K562 (cell line): ENCODE measurements at regions not wholly inside any gene's neighbourhood (a gene's known extent, or its start where the extent isn't known, plus 50 kb on each side); places are given as distances from the start of the nearest gene placed in this dataset.

Experiments
- ATAC-seq: fragments of 200-7000 bp; cut with Tn5 transposase; 3 replicates; pipeline ENCODE4 v1.9.1; 2020; ENCODE audit warnings: moderate library complexity
- BruUV-seq: library from RNA; stranded (reverse); fragments of 400-500 nt; replicated peaks from 2 replicates; lab custom pipeline; 2021; lab: Mats Ljungman, UMichigan
- CTCF ChIA-PET: fragments of 300-600 bp; formaldehyde crosslinking; extraction: SDS; loops from one replicate; lab custom pipeline; 2021; ENCODE audit warnings: low intra/inter-chr PET ratio; lab: Yijun Ruan, JAX
- POLR2A ChIA-PET: fragments of 300-600, 350-650 bp; sonication (Branson Sonifier 250); formaldehyde crosslinking; extraction: SDS; loops from one replicate; lab custom pipeline; 2021; ENCODE audit warnings: antibody characterized with exemption, inconsistent platforms; lab: Yijun Ruan, JAX
- DNase-seq, 4 experiments: peaks; one replicate each; pipeline versions ENCODE4 v3.0.0 to v3.0.0-alpha.2; 2011 to 2018; ENCODE audit warnings: low spot score in 3 of 4, mixed read lengths in 3 of 4; ENCODE audit errors: extremely low read depth in 1 of 4
- FAIRE-seq: peaks from 2 replicates; lab custom pipeline; 2011; peaks lifted over from hg19 to GRCh38; lab: Jason Lieb, UNC
- H2AFZ ChIP-seq: 2 replicates; pipeline ENCODE4 v1.6.0; 2011; ENCODE audit warnings: low read depth, low read length, control low read depth, inconsistent platforms
- H3K27ac ChIP-seq: fragments of 200-600 bp; 3 replicates; pipeline ENCODE4 v1.8.0; 2011; ENCODE audit warnings: low read depth, mild to moderate bottlenecking, control low read depth, inconsistent platforms, low read length, moderate library complexity, mixed read lengths; ENCODE audit errors: extremely low read depth
- H3K27me3 ChIP-seq, 2 experiments: fragments of 300-600 bp in 1 of 2; 2 replicates in 1 of 2; 3 replicates in 1 of 2; pipeline versions ENCODE4 v1.6.0 to v1.8.0; 2011; ENCODE audit warnings: inconsistent platforms in 2 of 2, low read length in 2 of 2, mild to moderate bottlenecking in 1 of 2, mixed read lengths in 1 of 2, moderate library complexity in 1 of 2; ENCODE audit not compliant: control insufficient read depth in 2 of 2, insufficient read depth in 2 of 2
- H3K36me3 ChIP-seq: fragments of 300-600 bp; 3 replicates; pipeline ENCODE4 v1.8.0; 2011; ENCODE audit warnings: mild to moderate bottlenecking, low read length, inconsistent platforms; ENCODE audit not compliant: control insufficient read depth, insufficient read depth
- H3K4me1 ChIP-seq, 2 experiments: fragments of 200-600 bp in 1 of 2; replicated peaks in 1 of 2; 2 replicates in 1 of 2; 3 replicates in 1 of 2; pipeline versions ENCODE4 v1.5.1 to v1.8.0; 2011; ENCODE audit warnings: inconsistent platforms in 2 of 2, low read length in 2 of 2, mild to moderate bottlenecking in 1 of 2, mixed read lengths in 1 of 2, moderate library complexity in 1 of 2; ENCODE audit not compliant: control insufficient read depth in 2 of 2, insufficient read depth in 2 of 2
- H3K4me2 ChIP-seq: 2 replicates; pipeline ENCODE4 v1.6.1; 2011; ENCODE audit warnings: low read length, control low read depth, inconsistent platforms, mixed read lengths; ENCODE audit not compliant: insufficient read depth
- H3K4me3 ChIP-seq: fragments of 200-600 bp; sonication (generic), shearing (Covaris generic); 2 replicates; pipeline ENCODE4 v1.5.1; 2016; ENCODE audit warnings: control low read depth, inconsistent platforms
- H3K79me2 ChIP-seq: fragments of 200-600 bp; 3 replicates; pipeline ENCODE4 v1.8.0; 2011; ENCODE audit warnings: low read length, inconsistent platforms; ENCODE audit not compliant: control insufficient read depth, insufficient read depth
- H3K9ac ChIP-seq, 2 experiments: 2 replicates each; pipeline versions ENCODE4 v1.6.0 to v1.6.1; 2011; ENCODE audit warnings: low read depth in 2 of 2, low read length in 2 of 2, control low read depth in 1 of 2, inconsistent platforms in 1 of 2, mild to moderate bottlenecking in 1 of 2, mixed read lengths in 1 of 2; ENCODE audit not compliant: insufficient read depth in 1 of 2
- H3K9me1 ChIP-seq: one replicate; pipeline ENCODE4 v1.6.0; 2011; ENCODE audit warnings: inconsistent platforms, mild to moderate bottlenecking, low read length, moderate library complexity; ENCODE audit not compliant: control insufficient read depth, insufficient read depth
- H3K9me3 ChIP-seq: replicated peaks from 2 replicates; pipeline ENCODE4 v1.5.1; 2011; ENCODE audit warnings: low read depth, low read length, inconsistent platforms; ENCODE audit not compliant: control insufficient read depth, insufficient read depth
- H4K20me1 ChIP-seq: replicated peaks from 2 replicates; pipeline ENCODE4 v1.6.1; 2011; ENCODE audit warnings: low read length, inconsistent platforms, mixed read lengths; ENCODE audit not compliant: control insufficient read depth, insufficient read depth
- MCM7 ChIP-seq, 2 experiments: fragments of 450-650 bp; IDR thresholded peaks; 2 replicates each; pipeline ENCODE4 v1.6.1; 2016 to 2018
- PTBP1 ChIP-seq: fragments of 200-400 bp; formaldehyde crosslinking; IDR thresholded peaks from 2 replicates; pipeline ENCODE4 v1.6.1; 2017; ENCODE audit warnings: low read depth, low read length
- ZKSCAN3 ChIP-seq: fragments of 250-450 bp; sonication (Bioruptor Pico); IDR thresholded peaks from 2 replicates; pipeline ENCODE4 v1.4.0; 2020
- ZNF830 ChIP-seq: fragments of 250-450 bp; sonication (Bioruptor Pico); IDR thresholded peaks from 2 replicates; pipeline ENCODE4 v1.5.0; 2021; ENCODE audit warnings: mild to moderate bottlenecking
- WGBS: fragments of 100-300 bp; shearing (Covaris generic); methylation state at CpG from one replicate; pipeline ENCODE4 v1.1.6; 2016; ENCODE audit warnings: low coverage, mixed read lengths; ENCODE audit not compliant: insufficient coverage; ENCODE audit errors: missing lambda C conversion rate; 5-methylcytosine and 5-hydroxymethylcytosine counted together
- in situ Hi-C: fragments of 300-500 bp; cut with MboI; formaldehyde crosslinking; loops from 4 replicates; pipeline ENCODE4 v1.15.0; 2018; ENCODE audit warnings: inconsistent platforms, mixed read lengths
- intact Hi-C: fragments of 100-400 bp; cut with micrococcal nuclease; formaldehyde crosslinking; loops from 2 replicates; pipeline ENCODE4 v1.14.2; 2022
- TF ChIP-seq, protein P1 (sequence below): fragments of 450-650 bp; formaldehyde crosslinking; IDR thresholded peaks from 2 replicates; pipeline ENCODE4 v1.4.0; 2020; ENCODE audit warnings: mild to moderate bottlenecking, moderate library complexity
- TF ChIP-seq, protein P2 (sequence below): sonication (generic); formaldehyde crosslinking; IDR thresholded peaks from 2 replicates; pipeline ENCODE4 v1.8.1; 2023; ENCODE audit warnings: mild to moderate bottlenecking, missing genetic modification reagents
- TF ChIP-seq, protein P3 (sequence below): sonication (generic); formaldehyde crosslinking; IDR thresholded peaks from 2 replicates; pipeline ENCODE4 v1.8.1; 2023; ENCODE audit warnings: mild to moderate bottlenecking, missing genetic modification reagents

DNA sequence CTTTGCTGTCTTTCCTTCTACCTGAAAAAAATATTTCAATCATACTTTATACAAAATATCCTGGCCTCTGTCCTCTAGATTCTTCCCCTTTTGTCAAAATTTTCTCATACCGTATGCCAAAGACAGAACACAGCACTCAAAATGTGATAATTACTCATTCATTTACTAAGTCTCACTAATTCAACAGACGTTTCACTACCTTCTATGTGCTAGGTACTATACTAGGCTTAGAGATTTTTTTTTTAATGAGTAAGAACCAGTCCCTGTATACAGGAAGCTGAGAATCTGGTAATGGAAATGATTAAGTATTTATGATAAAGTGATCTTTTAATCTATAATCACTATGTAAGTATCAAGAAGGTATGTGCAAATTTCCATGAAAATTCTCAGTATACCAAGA is 128.0 kb downstream of the ELAPOR2 start:
- Histone ChIP-seq H3K9ac (no peak overlapping the region), H3K4me2 (no peak overlapping the region), H3K4me1 (peaks cover 4 to 15% of the 10 kb centered on the region in 2 experiments; a peak in 3 of 5 replicates), H3K79me2 (no peaks in the 10 kb centered on the region), H3K36me3 (peaks cover 30% of the 10 kb centered on the region; the same call in 2 of the 3 replicates), H3K9me1 (no peaks in the 10 kb centered on the region), H3K4me3 (no peak overlapping the region), H3K27me3 (no peaks in the 10 kb centered on the region), H4K20me1 (no peaks in the 10 kb centered on the region), H2AFZ (no peak overlapping the region), H3K27ac (no peak overlapping the region), H3K9me3 (no peaks in the 10 kb centered on the region)
- intact Hi-C loops = no loop called here
- CTCF ChIA-PET = no interaction called here
- in situ Hi-C loops = loop anchor here (5.0 kb wide), 1 partner anchor 301 kb away; no protein-coding TSS in a partner anchor
- BruUV-seq = no TSS peak
- FAIRE-seq = no peak
- ATAC-seq = no peak
- no peak for DNase-seq
- POLR2A ChIA-PET = no interaction called here
- TF ChIP-seq PTBP1 (no peak), MCM7 (IDR thresholded peaks at IDR 0.05) (no peak), ZNF830 (no peak), ZKSCAN3 (CRISPR knock-in tag) (no peak)
- TF ChIP-seq, protein P1, sequence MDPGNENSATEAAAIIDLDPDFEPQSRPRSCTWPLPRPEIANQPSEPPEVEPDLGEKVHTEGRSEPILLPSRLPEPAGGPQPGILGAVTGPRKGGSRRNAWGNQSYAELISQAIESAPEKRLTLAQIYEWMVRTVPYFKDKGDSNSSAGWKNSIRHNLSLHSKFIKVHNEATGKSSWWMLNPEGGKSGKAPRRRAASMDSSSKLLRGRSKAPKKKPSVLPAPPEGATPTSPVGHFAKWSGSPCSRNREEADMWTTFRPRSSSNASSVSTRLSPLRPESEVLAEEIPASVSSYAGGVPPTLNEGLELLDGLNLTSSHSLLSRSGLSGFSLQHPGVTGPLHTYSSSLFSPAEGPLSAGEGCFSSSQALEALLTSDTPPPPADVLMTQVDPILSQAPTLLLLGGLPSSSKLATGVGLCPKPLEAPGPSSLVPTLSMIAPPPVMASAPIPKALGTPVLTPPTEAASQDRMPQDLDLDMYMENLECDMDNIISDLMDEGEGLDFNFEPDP (CRISPR knock-in tag) = no peak
- TF ChIP-seq, protein P2, sequence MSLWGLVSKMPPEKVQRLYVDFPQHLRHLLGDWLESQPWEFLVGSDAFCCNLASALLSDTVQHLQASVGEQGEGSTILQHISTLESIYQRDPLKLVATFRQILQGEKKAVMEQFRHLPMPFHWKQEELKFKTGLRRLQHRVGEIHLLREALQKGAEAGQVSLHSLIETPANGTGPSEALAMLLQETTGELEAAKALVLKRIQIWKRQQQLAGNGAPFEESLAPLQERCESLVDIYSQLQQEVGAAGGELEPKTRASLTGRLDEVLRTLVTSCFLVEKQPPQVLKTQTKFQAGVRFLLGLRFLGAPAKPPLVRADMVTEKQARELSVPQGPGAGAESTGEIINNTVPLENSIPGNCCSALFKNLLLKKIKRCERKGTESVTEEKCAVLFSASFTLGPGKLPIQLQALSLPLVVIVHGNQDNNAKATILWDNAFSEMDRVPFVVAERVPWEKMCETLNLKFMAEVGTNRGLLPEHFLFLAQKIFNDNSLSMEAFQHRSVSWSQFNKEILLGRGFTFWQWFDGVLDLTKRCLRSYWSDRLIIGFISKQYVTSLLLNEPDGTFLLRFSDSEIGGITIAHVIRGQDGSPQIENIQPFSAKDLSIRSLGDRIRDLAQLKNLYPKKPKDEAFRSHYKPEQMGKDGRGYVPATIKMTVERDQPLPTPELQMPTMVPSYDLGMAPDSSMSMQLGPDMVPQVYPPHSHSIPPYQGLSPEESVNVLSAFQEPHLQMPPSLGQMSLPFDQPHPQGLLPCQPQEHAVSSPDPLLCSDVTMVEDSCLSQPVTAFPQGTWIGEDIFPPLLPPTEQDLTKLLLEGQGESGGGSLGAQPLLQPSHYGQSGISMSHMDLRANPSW = no peak
- TF ChIP-seq, protein P3, sequence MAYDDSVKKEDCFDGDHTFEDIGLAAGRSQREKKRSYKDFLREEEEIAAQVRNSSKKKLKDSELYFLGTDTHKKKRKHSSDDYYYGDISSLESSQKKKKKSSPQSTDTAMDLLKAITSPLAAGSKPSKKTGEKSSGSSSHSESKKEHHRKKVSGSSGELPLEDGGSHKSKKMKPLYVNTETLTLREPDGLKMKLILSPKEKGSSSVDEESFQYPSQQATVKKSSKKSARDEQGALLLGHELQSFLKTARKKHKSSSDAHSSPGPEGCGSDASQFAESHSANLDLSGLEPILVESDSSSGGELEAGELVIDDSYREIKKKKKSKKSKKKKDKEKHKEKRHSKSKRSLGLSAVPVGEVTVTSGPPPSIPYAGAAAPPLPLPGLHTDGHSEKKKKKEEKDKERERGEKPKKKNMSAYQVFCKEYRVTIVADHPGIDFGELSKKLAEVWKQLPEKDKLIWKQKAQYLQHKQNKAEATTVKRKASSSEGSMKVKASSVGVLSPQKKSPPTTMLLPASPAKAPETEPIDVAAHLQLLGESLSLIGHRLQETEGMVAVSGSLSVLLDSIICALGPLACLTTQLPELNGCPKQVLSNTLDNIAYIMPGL (CRISPR knock-in tag) = no peak
- whole genome bisulfite sequencing = 87% methylated on average over 2 of the region's 2 CpGs
